Esophagus muscularis mucosa (tissue), 4 donors: ENCODE measurements at regions not wholly inside any gene's neighbourhood (a gene's known extent, or its start where the extent isn't known, plus 50 kb on each side); places are given as distances from the start of the nearest gene placed in this dataset.

ENCODE experiments used
- CTCF ChIP-seq, 3 experiments: fragments of 200-600 bp in 2 of 3; fragments of 450-650 bp in 1 of 3; sonication (generic) in 2 of 3; IDR thresholded peaks; one replicate each; pipeline ENCODE4 v1.5.1; 2017 to 2019; ENCODE audit warnings: antibody characterized with exemption in 3 of 3, mild to moderate bottlenecking in 2 of 3, moderate library complexity in 1 of 3
- EP300 ChIP-seq: sonication (generic); formaldehyde crosslinking; IDR thresholded peaks from one replicate; pipeline ENCODE4 v1.6.1; 2017; ENCODE audit warnings: antibody characterized with exemption
- POLR2A ChIP-seq: fragments of 450-650 bp; IDR thresholded peaks from one replicate; pipeline ENCODE4 v1.6.1; 2017; ENCODE audit warnings: antibody characterized with exemption, moderate library complexity, mild to moderate bottlenecking, low read depth
- POLR2AphosphoS5 ChIP-seq, 2 donors: sonication (generic); formaldehyde crosslinking; IDR thresholded peaks; one replicate each; pipeline ENCODE4 v1.6.1; 2017; ENCODE audit warnings: antibody characterized with exemption in 2 of 2

- TF ChIP-seq POLR2A (no peak), CTCF (IDR thresholded peaks at IDR 0.05) (no peak), POLR2AphosphoS5 (IDR thresholded peaks at IDR 0.05) (no peak), EP300 (no peak)
Observed at GRCh38 chr20:6966721-6967120, 199.2 kb downstream of the BMP2 start.
